Endothelial cell (in vitro differentiated cells): ENCODE measurements at regions not wholly inside any gene's neighbourhood (a gene's known extent, or its start where the extent isn't known, plus 50 kb on each side); places are given as distances from the start of the nearest gene placed in this dataset.

Source experiments
- DNase-seq: peaks from one replicate; pipeline ENCODE4 v3.0.0; 2021; ENCODE audit warnings: low spot score
- H3K27ac Mint-ChIP-seq: one replicate; pipeline ENCODE4 v1.8.0; 2021; ENCODE audit warnings: mixed read lengths, inconsistent platforms; ENCODE audit not compliant: unreplicated experiment
- H3K27me3 Mint-ChIP-seq: one replicate; pipeline ENCODE4 v1.8.0; 2021; ENCODE audit warnings: mild to moderate bottlenecking, moderate library complexity, mixed read lengths, inconsistent platforms; ENCODE audit not compliant: unreplicated experiment
- H3K36me3 Mint-ChIP-seq: one replicate; pipeline ENCODE4 v1.8.0; 2021; ENCODE audit warnings: mild to moderate bottlenecking, low read depth, mixed read lengths, inconsistent platforms; ENCODE audit not compliant: unreplicated experiment
- H3K4me1 Mint-ChIP-seq: one replicate; pipeline ENCODE4 v1.8.0; 2021; ENCODE audit warnings: mild to moderate bottlenecking, mixed read lengths, inconsistent platforms; ENCODE audit not compliant: unreplicated experiment
- H3K4me3 Mint-ChIP-seq: one replicate; pipeline ENCODE4 v1.8.0; 2021; ENCODE audit warnings: mild to moderate bottlenecking, mixed read lengths, inconsistent platforms; ENCODE audit not compliant: unreplicated experiment
- H3K9me3 Mint-ChIP-seq: one replicate; pipeline ENCODE4 v1.8.0; 2021; ENCODE audit warnings: mixed read lengths, inconsistent platforms; ENCODE audit not compliant: unreplicated experiment
- CTCF ChIP-seq: fragments of 200-600 bp; sonication (generic); IDR thresholded peaks from one replicate; pipeline ENCODE4 v1.5.0; 2021; ENCODE audit warnings: antibody characterized with exemption; ENCODE audit not compliant: unreplicated experiment

DNA sequence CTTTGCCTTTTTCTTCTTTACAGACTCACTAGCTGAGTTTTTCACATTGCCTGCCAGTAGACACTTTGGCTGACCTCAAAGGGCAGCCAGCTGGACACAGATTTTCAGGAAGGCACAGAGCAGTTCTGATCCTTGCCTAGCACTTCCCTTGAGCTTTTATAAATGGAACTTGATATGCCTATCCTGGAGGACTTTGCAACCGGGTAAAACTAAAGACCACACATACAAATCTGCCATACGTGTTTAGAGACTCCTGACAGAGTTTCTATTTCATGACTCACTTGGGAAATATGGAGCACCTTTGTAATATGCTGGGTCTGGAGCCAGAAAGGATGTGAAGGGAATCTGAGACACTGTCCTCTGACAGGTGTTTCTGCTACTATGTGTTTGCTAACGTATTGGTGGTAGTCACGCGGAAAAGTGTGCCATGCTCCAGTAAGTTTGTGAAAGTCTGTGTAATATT lies 56.7 kb upstream of the RASSF6 start:
- Mint-ChIP-seq H3K27ac (no peak overlapping the region), H3K36me3 (no peaks in the 10 kb centered on the region), H3K4me1 (no peaks in the 10 kb centered on the region), H3K9me3 (no peaks in the 10 kb centered on the region), H3K27me3 (no peaks in the 10 kb centered on the region), H3K4me3 (no peak overlapping the region)
- TF ChIP-seq CTCF: no peak
- DNase-seq: no peak

DNA sequence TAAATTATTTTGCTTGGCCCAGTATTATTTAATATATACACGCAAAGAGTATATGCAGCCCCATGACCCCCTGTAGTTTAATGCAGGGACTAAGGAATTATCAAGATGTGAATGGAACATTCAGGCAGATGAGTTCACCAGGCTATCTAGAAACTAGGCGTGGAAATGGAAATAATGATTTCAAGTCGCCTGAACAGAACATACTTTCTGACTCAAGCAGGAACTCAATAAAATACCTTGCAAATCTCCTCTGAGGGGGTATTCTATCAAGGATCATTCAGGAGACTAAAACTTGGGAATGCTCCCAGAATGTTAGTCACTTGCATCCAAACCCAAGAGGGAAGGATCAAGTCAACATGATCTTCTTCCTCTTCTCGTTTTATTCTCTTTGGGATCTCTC lies 59.6 kb upstream of the RASSF6 start:
- Mint-ChIP-seq H3K4me1 (no peaks in the 10 kb centered on the region), H3K36me3 (no peaks in the 10 kb centered on the region), H3K9me3 (no peaks in the 10 kb centered on the region), H3K27me3 (no peaks in the 10 kb centered on the region), H3K4me3 (no peak overlapping the region), H3K27ac (no peak overlapping the region)
- TF ChIP-seq CTCF: no peak
- no peak for DNase-seq

DNA sequence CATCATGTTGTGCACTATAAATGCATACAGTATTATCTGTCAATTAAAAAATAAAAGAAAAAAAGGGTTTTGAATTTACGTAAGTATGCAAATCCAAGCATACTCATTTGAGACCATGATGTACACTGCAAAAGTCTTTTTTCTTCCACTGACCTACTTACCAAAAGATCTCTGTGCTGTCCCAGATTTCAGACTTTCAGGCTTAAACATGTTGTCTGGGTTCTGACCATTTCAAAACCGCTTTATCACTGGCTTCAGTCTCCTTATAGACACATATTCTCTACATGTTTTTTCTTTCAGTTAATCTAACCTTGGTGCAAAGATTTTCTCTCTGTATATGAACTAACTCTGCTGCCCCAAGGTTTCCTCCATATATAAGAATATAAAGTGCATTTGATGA lies 58.6 kb upstream of the CXCL8 start:
- Mint-ChIP-seq H3K36me3 (no peaks in the 10 kb centered on the region), H3K4me3 (no peak overlapping the region), H3K4me1 (no peaks in the 10 kb centered on the region), H3K27ac (no peak overlapping the region), H3K27me3 (no peaks in the 10 kb centered on the region), H3K9me3 (no peaks in the 10 kb centered on the region)
- no peak for DNase-seq
- no peak for TF ChIP-seq CTCF

GRCh38 chr4:73682508-73682907 lies 57.9 kb upstream of the CXCL8 start:
- DNase-seq: no peak
- no peak for TF ChIP-seq CTCF
- Mint-ChIP-seq H3K4me1 (no peaks in the 10 kb centered on the region), H3K9me3 (no peaks in the 10 kb centered on the region), H3K36me3 (no peaks in the 10 kb centered on the region), H3K4me3 (no peak overlapping the region), H3K27ac (no peak overlapping the region), H3K27me3 (no peaks in the 10 kb centered on the region)

GRCh38 chr4:73683033-73683432 lies 57.3 kb upstream of the CXCL8 start:
- no peak for DNase-seq
- H3K9me3 Mint-ChIP-seq: no peaks in the 10 kb centered on the region
- TF ChIP-seq CTCF: no peak
- H3K4me3 Mint-ChIP-seq: no peak overlapping the region
- no peaks in the 10 kb centered on the region for H3K27me3 Mint-ChIP-seq
- H3K4me1 Mint-ChIP-seq: no peaks in the 10 kb centered on the region
- H3K36me3 Mint-ChIP-seq: no peaks in the 10 kb centered on the region
- H3K27ac Mint-ChIP-seq: no peak overlapping the region
